Fibroblast of skin of back (primary cell): ENCODE measurements at regions not wholly inside any gene's neighbourhood (a gene's known extent, or its start where the extent isn't known, plus 50 kb on each side); places are given as distances from the start of the nearest gene placed in this dataset.

Experiments used
- DNase-seq: peaks from one replicate; pipeline ENCODE4 v3.0.0-alpha.2; 2013

GRCh38 chr10:63866075-63866746 is 345.0 kb downstream of the REEP3 start:
- DNase-seq, result peak; percentile 71

- peak; percentile 32 for DNase-seq
Measured at GRCh38 chr10:63866747-63867140, 345.5 kb downstream of the REEP3 start.

GRCh38 chr10:63878428-63878827 is 357.2 kb downstream of the REEP3 start:
- DNase-seq, result no peak

- no peak for DNase-seq
Measured at GRCh38 chr10:63883861-63884260, 362.7 kb downstream of the REEP3 start.

GRCh38 chr10:63884426-63884825 is 363.2 kb downstream of the REEP3 start:
- DNase-seq, result no peak

- DNase-seq, result peak; percentile 61
Measured at GRCh38 chr10:63885156-63885555, 364.0 kb downstream of the REEP3 start.

- DNase-seq, result peak; percentile 71
Measured at GRCh38 chr10:63886281-63887022, 365.3 kb downstream of the REEP3 start.

- DNase-seq, result no peak
Measured at GRCh38 chr10:63887023-63887589, 365.9 kb downstream of the REEP3 start.

- DNase-seq, result peak; percentile 61
Measured at GRCh38 chr10:63887600-63888370, 366.6 kb downstream of the REEP3 start.

- DNase-seq, result peak; percentile 78
Measured at GRCh38 chr10:63889803-63890202, 368.6 kb downstream of the REEP3 start.

- no peak for DNase-seq
Measured at GRCh38 chr10:63896992-63897391, 375.8 kb downstream of the REEP3 start.

- no peak for DNase-seq
Measured at GRCh38 chr10:63899673-63900300, 378.6 kb downstream of the REEP3 start.

- DNase-seq, result no peak
Measured at GRCh38 chr10:63901228-63901627, 380.0 kb downstream of the REEP3 start.

GRCh38 chr10:63901881-63902280 is 380.7 kb downstream of the REEP3 start:
- peak; percentile 88 for DNase-seq

GRCh38 chr10:63910806-63911205 is 389.6 kb downstream of the REEP3 start:
- DNase-seq, result no peak

GRCh38 chr10:63915240-63915639 is 394.0 kb downstream of the REEP3 start:
- no peak for DNase-seq

GRCh38 chr10:63917363-63917762 is 396.2 kb downstream of the REEP3 start:
- DNase-seq, result peak; percentile 24

- DNase-seq, result no peak
Measured at GRCh38 chr10:63919575-63920279, 398.5 kb downstream of the REEP3 start.

- no peak for DNase-seq
Measured at GRCh38 chr10:63920926-63921325, 399.7 kb downstream of the REEP3 start.

- DNase-seq, result no peak
Measured at GRCh38 chr10:63921908-63922467, 400.8 kb downstream of the REEP3 start.

GRCh38 chr10:63922468-63923284 is 401.5 kb downstream of the REEP3 start:
- DNase-seq, result peak; percentile 21
